ENCODE measurements at regions not wholly inside any gene's neighbourhood (a gene's known extent, or its start where the extent isn't known, plus 50 kb on each side); places are given as distances from the start of the nearest gene placed in this dataset.

- TF ChIP-seq POLR2AphosphoS5 (IDR thresholded peaks at IDR 0.05; ENCODE audit: low read depth, low read length) (no peak), CTCF (IDR thresholded peaks at IDR 0.05 in 2 of 3, conservative IDR thresholded peaks at IDR 0.05 in 1 of 3; ENCODE audit: borderline replicate concordance in 1 of 3, insufficient read depth in 1 of 3, low read depth in 2 of 3, low read length in 2 of 3) (no peak), SP1 (IDR thresholded peaks at IDR 0.05; ENCODE audit: low read depth) (no peak), ATF3 (IDR thresholded peaks at IDR 0.05) (no peak), RAD21 (IDR thresholded peaks at IDR 0.05; ENCODE audit: low read depth) (no peak), ZNF274 (IDR thresholded peaks at IDR 0.05; ENCODE audit: low read depth, low read length) (no peak), CEBPB (IDR thresholded peaks at IDR 0.05; ENCODE audit: low read depth) (no peak), TCF7L2 (IDR thresholded peaks at IDR 0.05; ENCODE audit: borderline replicate concordance, extremely low read depth, insufficient read depth, insufficient read length) (no peak), EZH2phosphoT487 (IDR thresholded peaks at IDR 0.05; ENCODE audit: borderline replicate concordance) (no peak), POLR2A (IDR thresholded peaks at IDR 0.05; ENCODE audit: borderline replicate concordance, extremely low read depth, insufficient read depth, insufficient read length) (no peak), MAX (IDR thresholded peaks at IDR 0.05) (no peak), EZH2 (IDR thresholded peaks at IDR 0.05) (no peak)
Measured at GRCh38 chr5:2631758-2632157, 119.7 kb downstream of the IRX2 start.

All from HCT116 (cell line).